CD14-positive monocyte (primary cell): ENCODE measurements at regions not wholly inside any gene's neighbourhood (a gene's known extent, or its start where the extent isn't known, plus 50 kb on each side); places are given as distances from the start of the nearest gene placed in this dataset.
A peak's percentile ranks its signal among the peaks of the same experiment; 100 is the strongest.

ENCODE experiments used
- DNase-seq, 3 donors: peaks; one replicate each; pipeline ENCODE4 v3.0.0-alpha.2; 2011 to 2022
- H2AFZ ChIP-seq: 2 replicates; pipeline ENCODE4 v1.6.0; 2012; ENCODE audit warnings: mild to moderate bottlenecking, low read depth, low read length, inconsistent platforms; ENCODE audit not compliant: insufficient read depth, poor library complexity, severe bottlenecking
- H3K27ac ChIP-seq, 2 donors: 1 replicate in 1 of 2; 2 replicates in 1 of 2; pipeline ENCODE4 v1.5.1; 2012 to 2013; ENCODE audit warnings: low read length in 2 of 2, control low read depth in 1 of 2, inconsistent platforms in 1 of 2, low read depth in 1 of 2, mild to moderate bottlenecking in 1 of 2
- H3K27me3 ChIP-seq, 2 donors: one replicate each; pipeline versions ENCODE4 v1.6.0 to v1.6.1; 2011 to 2013; ENCODE audit warnings: low read length in 2 of 2; ENCODE audit not compliant: control insufficient read depth in 2 of 2, insufficient read depth in 2 of 2
- H3K36me3 ChIP-seq, 2 donors: replicated peaks in 1 of 2; 1 replicate in 1 of 2; 2 replicates in 1 of 2; pipeline versions ENCODE4 v1.5.1 to v1.6.1; 2012 to 2013; ENCODE audit warnings: low read length in 2 of 2, control low read depth in 1 of 2, inconsistent platforms in 1 of 2, mild to moderate bottlenecking in 1 of 2; ENCODE audit not compliant: insufficient read depth in 2 of 2, control insufficient read depth in 1 of 2
- H3K4me1 ChIP-seq, 2 donors: 1 replicate in 1 of 2; 2 replicates in 1 of 2; pipeline versions ENCODE4 v1.5.1 to v1.6.1; 2012 to 2013; ENCODE audit warnings: low read length in 2 of 2, control low read depth in 1 of 2, inconsistent platforms in 1 of 2, mild to moderate bottlenecking in 1 of 2, moderate library complexity in 1 of 2; ENCODE audit not compliant: insufficient read depth in 2 of 2, control insufficient read depth in 1 of 2
- H3K4me2 ChIP-seq: replicated peaks from 2 replicates; pipeline ENCODE3; 2012; ENCODE audit warnings: low read length, moderate library complexity, mild to moderate bottlenecking; ENCODE audit not compliant: poor library complexity, severe bottlenecking; ENCODE audit errors: extremely low read depth
- H3K4me3 ChIP-seq, 3 experiments: fragments of 200-600 bp in 1 of 3; sonication (generic) in 1 of 3; replicated peaks in 1 of 3; 1 replicate in 2 of 3; 2 replicates in 1 of 3; pipeline ENCODE4 v1.5.1; 2011 to 2013; ENCODE audit warnings: low read length in 3 of 3, mild to moderate bottlenecking in 3 of 3, control low read depth in 2 of 3, low read depth in 2 of 3, inconsistent platforms in 1 of 3, moderate library complexity in 1 of 3
- H3K79me2 ChIP-seq: 2 replicates; pipeline ENCODE4 v1.6.0; 2012; ENCODE audit warnings: mild to moderate bottlenecking, control low read depth, inconsistent platforms, low read length, moderate library complexity; ENCODE audit not compliant: insufficient read depth
- H3K9ac ChIP-seq: 2 replicates; pipeline ENCODE4 v1.6.0; 2017; ENCODE audit warnings: low read length, mild to moderate bottlenecking; ENCODE audit not compliant: insufficient read depth, poor library complexity, severe bottlenecking
- H3K9me3 ChIP-seq, 2 donors: replicated peaks in 1 of 2; 1 replicate in 1 of 2; 2 replicates in 1 of 2; pipeline versions ENCODE4 v1.5.1 to v1.6.1; 2012 to 2013; ENCODE audit warnings: low read length in 2 of 2, control low read depth in 1 of 2; ENCODE audit not compliant: control insufficient read depth in 1 of 2, insufficient read depth in 1 of 2
- H4K20me1 ChIP-seq: 2 replicates; pipeline ENCODE4 v1.6.0; 2012; ENCODE audit warnings: mild to moderate bottlenecking, low read length, control low read depth, moderate library complexity; ENCODE audit not compliant: insufficient read depth
- H3K27ac Mint-ChIP-seq, 7 donors: one replicate each; pipeline ENCODE4 v1.8.0; 2020; ENCODE audit warnings: mild to moderate bottlenecking in 7 of 7, mixed read lengths in 7 of 7, moderate library complexity in 6 of 7, inconsistent platforms in 2 of 7
- H3K27me3 Mint-ChIP-seq, 3 donors: one replicate each; pipeline ENCODE4 v1.8.0; 2021 to 2022; ENCODE audit warnings: low read depth in 3 of 3, mild to moderate bottlenecking in 3 of 3, mixed read lengths in 3 of 3, moderate library complexity in 3 of 3, inconsistent platforms in 1 of 3
- H3K36me3 Mint-ChIP-seq, 2 donors: one replicate each; pipeline ENCODE4 v1.8.0; 2020; ENCODE audit warnings: mixed read lengths in 2 of 2, inconsistent platforms in 1 of 2, mild to moderate bottlenecking in 1 of 2
- H3K4me1 Mint-ChIP-seq: one replicate; pipeline ENCODE4 v1.8.0; 2020; ENCODE audit warnings: mild to moderate bottlenecking, mixed read lengths
- H3K4me3 Mint-ChIP-seq, 2 donors: one replicate each; pipeline ENCODE4 v1.8.0; 2020; ENCODE audit warnings: mild to moderate bottlenecking in 2 of 2, mixed read lengths in 2 of 2, moderate library complexity in 1 of 2
- H3K9me3 Mint-ChIP-seq, 7 donors: one replicate each; pipeline ENCODE4 v1.8.0; 2020 to 2022; ENCODE audit warnings: mixed read lengths in 7 of 7, mild to moderate bottlenecking in 6 of 7, moderate library complexity in 6 of 7, inconsistent platforms in 2 of 7
- WGBS: methylation state at CpG from one replicate; pipeline ENCODE4 v1.1.5; 2013; ENCODE audit warnings: missing lambda C conversion rate; ENCODE audit not compliant: insufficient coverage; 5-methylcytosine and 5-hydroxymethylcytosine counted together
- intact Hi-C, 2 donors: fragments of 100-400 bp; cut with micrococcal nuclease; formaldehyde crosslinking; loops; one replicate each; pipeline versions ENCODE4 v1.15.0 to v1.15.1; 2023
- TF ChIP-seq, protein P1 (sequence below): fragments of 200-600 bp; IDR thresholded peaks from one replicate; pipeline ENCODE4 v1.8.0; 2022; ENCODE audit warnings: antibody characterized with exemption, mild to moderate bottlenecking

- Histone ChIP-seq H3K79me2 (no peaks in the 10 kb centered on the region), H3K36me3 (no peaks in the 10 kb centered on the region), H3K27me3 (no peaks in the 10 kb centered on the region), H3K4me2 (no peak overlapping the region), H3K4me1 (peaks cover 0 to 6% of the 10 kb centered on the region in 2 donors), H2AFZ (no peak overlapping the region), H3K4me3 (no peak overlapping the region), H3K9me3 (peaks cover 0 to 5% of the 10 kb centered on the region in 2 donors), H3K27ac (no peak overlapping the region), H3K9ac (no peak overlapping the region), H4K20me1 (no peaks in the 10 kb centered on the region)
- Mint-ChIP-seq H3K4me3 (no peak overlapping the region), H3K36me3 (no peaks in the 10 kb centered on the region), H3K27me3 (peaks cover 0 to 2% (median 0%) of the 10 kb centered on the region in 3 donors), H3K4me1 (peaks cover 2% of the 10 kb centered on the region), H3K9me3 (peaks cover 2 to 16% (median 6%) of the 10 kb centered on the region in 7 donors), H3K27ac (no peak overlapping the region)
- intact Hi-C loops = no loop called here
- TF ChIP-seq, protein P1, sequence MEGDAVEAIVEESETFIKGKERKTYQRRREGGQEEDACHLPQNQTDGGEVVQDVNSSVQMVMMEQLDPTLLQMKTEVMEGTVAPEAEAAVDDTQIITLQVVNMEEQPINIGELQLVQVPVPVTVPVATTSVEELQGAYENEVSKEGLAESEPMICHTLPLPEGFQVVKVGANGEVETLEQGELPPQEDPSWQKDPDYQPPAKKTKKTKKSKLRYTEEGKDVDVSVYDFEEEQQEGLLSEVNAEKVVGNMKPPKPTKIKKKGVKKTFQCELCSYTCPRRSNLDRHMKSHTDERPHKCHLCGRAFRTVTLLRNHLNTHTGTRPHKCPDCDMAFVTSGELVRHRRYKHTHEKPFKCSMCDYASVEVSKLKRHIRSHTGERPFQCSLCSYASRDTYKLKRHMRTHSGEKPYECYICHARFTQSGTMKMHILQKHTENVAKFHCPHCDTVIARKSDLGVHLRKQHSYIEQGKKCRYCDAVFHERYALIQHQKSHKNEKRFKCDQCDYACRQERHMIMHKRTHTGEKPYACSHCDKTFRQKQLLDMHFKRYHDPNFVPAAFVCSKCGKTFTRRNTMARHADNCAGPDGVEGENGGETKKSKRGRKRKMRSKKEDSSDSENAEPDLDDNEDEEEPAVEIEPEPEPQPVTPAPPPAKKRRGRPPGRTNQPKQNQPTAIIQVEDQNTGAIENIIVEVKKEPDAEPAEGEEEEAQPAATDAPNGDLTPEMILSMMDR = no peak
- 100% methylated on average over 1 of the region's 2 CpGs for WGBS
- DNase-seq = peak; percentile 7 to 49 (median 13)
These were observed 151.4 kb downstream of the GXYLT1 start for GRCh38 chr12:41993283-41993682.

DNA sequence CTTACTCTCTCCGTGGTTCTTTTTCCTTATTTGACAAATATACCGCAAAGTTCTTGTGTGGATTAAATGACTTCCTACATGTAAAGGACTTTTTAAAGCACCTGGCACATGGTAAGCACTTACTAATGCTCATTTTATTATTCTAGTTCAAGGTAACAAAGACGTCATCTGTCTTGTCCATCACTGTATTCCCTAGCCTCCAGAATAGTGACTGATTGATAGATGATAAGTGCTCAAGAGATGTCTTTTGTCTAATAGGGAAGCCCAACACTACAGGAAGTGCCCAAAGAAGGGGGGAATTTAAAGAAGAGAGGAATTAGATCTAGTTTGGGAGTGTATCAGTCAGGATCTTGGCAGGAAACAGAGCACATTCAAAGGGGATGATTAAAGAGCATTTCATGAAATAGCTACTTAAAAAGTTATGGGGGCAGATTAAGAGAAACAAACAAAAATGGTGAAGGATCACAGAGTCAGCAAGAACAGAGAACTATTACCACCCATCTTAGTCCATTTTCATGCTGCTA, 151.9 kb downstream of the GXYLT1 start:
- H3K36me3 ChIP-seq = no peaks in the 10 kb centered on the region
- Mint-ChIP-seq H3K36me3 (no peaks in the 10 kb centered on the region), H3K9me3 (peaks cover 4 to 16% (median 6%) of the 10 kb centered on the region in 7 donors), H3K4me3 (no peak overlapping the region), H3K27ac (no peak overlapping the region), H3K27me3 (peaks cover 0 to 2% (median 0%) of the 10 kb centered on the region in 3 donors), H3K4me1 (peaks cover 2% of the 10 kb centered on the region)
- H3K27me3 ChIP-seq = no peaks in the 10 kb centered on the region
- peaks cover 0 to 5% of the 10 kb centered on the region in 2 donors for H3K9me3 ChIP-seq
- TF ChIP-seq, protein P1 = no peak
- H3K4me1 ChIP-seq = peaks cover 0 to 6% of the 10 kb centered on the region in 2 donors
- WGBS = no CpG with 5 or more reads among the region's 3 CpGs
- no peak overlapping the region for H3K27ac ChIP-seq
- no peaks in the 10 kb centered on the region for H4K20me1 ChIP-seq
- no peaks in the 10 kb centered on the region for H3K79me2 ChIP-seq
- H3K4me3 ChIP-seq = no peak overlapping the region
- intact Hi-C loops = no loop called here
- H2AFZ ChIP-seq = no peak overlapping the region
- H3K9ac ChIP-seq = no peak overlapping the region
- no peak overlapping the region for H3K4me2 ChIP-seq
- DNase-seq = no peak
